ENCODE measurements at regions not wholly inside any gene's neighbourhood (a gene's known extent, or its start where the extent isn't known, plus 50 kb on each side); places are given as distances from the start of the nearest gene placed in this dataset.
A peak's percentile ranks its signal among the peaks of the same experiment; 100 is the strongest.

GRCh38 chr2:78318275-78318674, 707.2 kb upstream of the REG3G start:
- no peak for DNase-seq

GRCh38 chr2:78330193-78330592, 695.3 kb upstream of the REG3G start:
- DNase-seq, result no peak

- DNase-seq, result peak; percentile 42
Observed at GRCh38 chr2:78351208-78351607, 674.3 kb upstream of the REG3G start.

GRCh38 chr2:78353168-78353567, 672.3 kb upstream of the REG3G start:
- DNase-seq, result no peak

GRCh38 chr2:78355967-78356366, 669.5 kb upstream of the REG3G start:
- peak; percentile 43 for DNase-seq

- DNase-seq, result no peak
Observed at GRCh38 chr2:78383576-78383975, 641.9 kb upstream of the REG3G start.

- DNase-seq, result no peak
Observed at GRCh38 chr2:78397198-78397597, 628.3 kb upstream of the REG3G start.

GRCh38 chr2:78407960-78408794, 617.3 kb upstream of the REG3G start:
- DNase-seq, result no peak

GRCh38 chr2:78408795-78409118, 616.7 kb upstream of the REG3G start:
- DNase-seq, result peak; percentile 87

GRCh38 chr2:78411303-78411702, 614.2 kb upstream of the REG3G start:
- DNase-seq, result peak; percentile 4

- DNase-seq, result no peak
Observed at GRCh38 chr2:78416625-78417300, 608.7 kb upstream of the REG3G start.

- DNase-seq, result no peak
Observed at GRCh38 chr2:78417355-78417754, 608.1 kb upstream of the REG3G start.

GRCh38 chr2:78418021-78418420, 607.5 kb upstream of the REG3G start:
- DNase-seq, result no peak

GRCh38 chr2:78420132-78420531, 605.4 kb upstream of the REG3G start:
- DNase-seq, result no peak

- DNase-seq, result no peak
Observed at GRCh38 chr2:78423631-78424030, 601.9 kb upstream of the REG3G start.

- DNase-seq, result no peak
Observed at GRCh38 chr2:78427170-78427569, 598.3 kb upstream of the REG3G start.

- peak; percentile 65 for DNase-seq
Observed at GRCh38 chr2:78431241-78431640, 594.3 kb upstream of the REG3G start.

GRCh38 chr2:78439122-78439521, 586.4 kb upstream of the REG3G start:
- no peak for DNase-seq

- DNase-seq, result no peak
Observed at GRCh38 chr2:78455586-78455985, 569.9 kb upstream of the REG3G start.

GRCh38 chr2:78457269-78457668, 568.2 kb upstream of the REG3G start:
- DNase-seq, result no peak

GRCh38 chr2:78465707-78466106, 559.8 kb upstream of the REG3G start:
- no peak for DNase-seq

- no peak for DNase-seq
Observed at GRCh38 chr2:78476619-78477229, 548.8 kb upstream of the REG3G start.

GRCh38 chr2:78486565-78486964, 538.9 kb upstream of the REG3G start:
- DNase-seq, result no peak

GRCh38 chr2:78498125-78498524, 527.4 kb upstream of the REG3G start:
- DNase-seq, result no peak
